Adrenal gland (tissue), 5 donors: ENCODE measurements at regions not wholly inside any gene's neighbourhood (a gene's known extent, or its start where the extent isn't known, plus 50 kb on each side); places are given as distances from the start of the nearest gene placed in this dataset.

Experiments
- POLR2A ChIP-seq, 2 donors: fragments of 450-650 bp; IDR thresholded peaks; one replicate each; pipeline ENCODE4 v1.6.1; 2017; ENCODE audit warnings: antibody characterized with exemption in 2 of 2, mild to moderate bottlenecking in 2 of 2, moderate library complexity in 1 of 2
- TF ChIP-seq, protein P1 (sequence below), 6 experiments: fragments of 450-650 bp in 4 of 6; fragments of 200-600 bp in 2 of 6; sonication (generic) in 1 of 6; IDR thresholded peaks; 1 replicate in 5 of 6; 2 replicates in 1 of 6; pipeline versions ENCODE4 v1.5.1 to v1.8.0; 2016 to 2021; ENCODE audit warnings: antibody characterized with exemption in 6 of 6, mild to moderate bottlenecking in 2 of 6, moderate library complexity in 1 of 6
- donor health status: DM: no; HTN: no; CAD: no.

DNA sequence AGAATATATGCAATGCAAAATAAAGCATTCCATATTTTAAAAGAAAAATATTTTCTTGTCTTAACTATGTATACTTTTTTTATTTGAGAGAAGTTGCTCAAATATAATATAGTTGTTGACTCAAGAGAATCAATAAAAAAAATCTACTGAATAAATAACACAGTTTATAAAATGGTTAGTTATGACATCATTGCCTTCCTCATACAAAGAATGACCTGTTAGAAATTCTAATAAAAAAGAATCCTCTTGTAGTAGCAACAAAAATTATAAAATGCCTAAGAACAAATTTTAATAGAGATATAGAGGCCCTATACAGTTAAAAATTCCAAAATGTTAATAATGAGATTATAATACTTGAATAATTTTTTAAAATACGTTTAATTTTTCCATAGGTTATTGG is 96.5 kb upstream of the AHI1 start:
- TF ChIP-seq, protein P1, sequence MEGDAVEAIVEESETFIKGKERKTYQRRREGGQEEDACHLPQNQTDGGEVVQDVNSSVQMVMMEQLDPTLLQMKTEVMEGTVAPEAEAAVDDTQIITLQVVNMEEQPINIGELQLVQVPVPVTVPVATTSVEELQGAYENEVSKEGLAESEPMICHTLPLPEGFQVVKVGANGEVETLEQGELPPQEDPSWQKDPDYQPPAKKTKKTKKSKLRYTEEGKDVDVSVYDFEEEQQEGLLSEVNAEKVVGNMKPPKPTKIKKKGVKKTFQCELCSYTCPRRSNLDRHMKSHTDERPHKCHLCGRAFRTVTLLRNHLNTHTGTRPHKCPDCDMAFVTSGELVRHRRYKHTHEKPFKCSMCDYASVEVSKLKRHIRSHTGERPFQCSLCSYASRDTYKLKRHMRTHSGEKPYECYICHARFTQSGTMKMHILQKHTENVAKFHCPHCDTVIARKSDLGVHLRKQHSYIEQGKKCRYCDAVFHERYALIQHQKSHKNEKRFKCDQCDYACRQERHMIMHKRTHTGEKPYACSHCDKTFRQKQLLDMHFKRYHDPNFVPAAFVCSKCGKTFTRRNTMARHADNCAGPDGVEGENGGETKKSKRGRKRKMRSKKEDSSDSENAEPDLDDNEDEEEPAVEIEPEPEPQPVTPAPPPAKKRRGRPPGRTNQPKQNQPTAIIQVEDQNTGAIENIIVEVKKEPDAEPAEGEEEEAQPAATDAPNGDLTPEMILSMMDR (IDR thresholded peaks at IDR 0.05): no peak
- TF ChIP-seq POLR2A (IDR thresholded peaks at IDR 0.05): no peak
